ENCODE measurements at regions not wholly inside any gene's neighbourhood (a gene's known extent, or its start where the extent isn't known, plus 50 kb on each side); places are given as distances from the start of the nearest gene placed in this dataset.

DNA sequence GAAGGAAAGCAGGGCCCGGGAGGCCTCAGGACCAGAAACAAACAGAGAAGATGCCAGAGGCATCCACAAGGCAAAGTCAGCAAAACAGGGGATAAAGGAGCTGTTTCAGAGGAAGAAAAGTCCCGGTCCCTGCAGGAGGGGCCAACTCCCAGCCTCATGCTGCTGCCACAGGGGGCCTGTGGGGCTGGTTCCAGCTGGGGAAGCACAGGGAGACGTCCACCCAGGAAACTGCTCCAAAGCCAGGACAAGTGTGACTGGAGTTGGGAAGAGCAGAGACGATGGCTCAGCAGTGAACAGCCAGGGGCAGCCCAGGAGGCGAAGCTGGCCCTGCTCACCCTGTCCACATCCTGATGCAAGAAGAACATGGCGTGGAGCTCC, 454.4 kb downstream of the BRD1 start:
- DNase-seq, result no peak

DNA sequence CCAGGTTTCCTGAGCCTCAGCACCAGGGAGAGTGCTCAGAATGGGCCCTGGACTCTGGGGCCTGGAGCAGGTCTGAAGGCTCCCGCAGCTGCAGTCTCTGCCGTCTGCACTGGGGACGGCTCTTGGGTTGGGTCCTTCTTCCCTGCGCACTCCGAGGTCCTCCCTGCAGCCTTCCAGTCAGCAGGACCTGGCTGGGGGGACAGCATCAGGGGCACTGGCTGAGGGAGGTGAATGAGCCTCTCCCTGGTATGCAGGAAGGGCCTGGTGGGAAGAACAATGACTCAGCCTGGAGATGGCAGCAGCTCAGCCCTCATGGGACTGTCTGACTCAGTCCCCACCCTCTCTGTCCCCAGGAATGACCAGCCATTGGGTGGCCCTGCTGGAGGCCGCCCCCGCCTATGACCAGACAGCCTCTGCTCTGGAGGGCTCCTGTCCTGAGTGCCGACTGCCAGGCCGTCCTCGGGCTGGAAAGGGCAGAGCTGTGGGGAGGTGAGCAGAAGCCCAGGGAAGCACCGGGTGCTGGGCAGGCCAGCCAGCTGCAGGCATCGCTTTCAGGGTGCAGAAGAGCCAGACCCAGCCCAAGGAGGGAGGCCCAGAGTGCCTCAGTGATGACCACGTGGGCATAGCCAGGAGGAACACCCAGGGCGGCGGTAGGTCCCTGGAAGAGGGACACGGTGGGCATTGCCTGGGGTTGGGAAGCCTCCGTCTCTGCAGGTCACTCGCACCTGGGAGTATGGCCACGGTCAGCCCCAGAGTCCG, 455.0 kb downstream of the BRD1 start:
- DNase-seq, result no peak

DNA sequence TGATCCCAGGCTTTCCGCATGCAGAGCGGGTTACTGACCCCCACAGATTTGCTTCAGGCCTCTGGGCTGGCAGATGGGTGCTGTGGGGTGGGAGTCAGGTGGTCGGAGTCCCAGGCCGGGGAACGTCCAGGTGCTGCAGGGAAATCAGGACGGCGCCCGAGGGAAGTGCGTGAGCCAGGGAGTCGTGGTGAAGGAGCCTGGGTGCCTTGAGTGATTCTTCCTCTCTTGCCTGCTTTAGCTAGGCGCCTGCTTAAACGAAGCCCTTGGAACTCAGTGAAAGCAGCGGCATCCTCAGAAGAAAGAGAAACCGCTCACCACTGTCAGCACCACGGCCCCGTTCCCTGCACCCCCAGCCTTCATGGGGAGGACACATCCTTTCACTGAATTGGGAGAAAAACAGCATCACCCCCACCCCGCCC, 455.6 kb downstream of the BRD1 start:
- no peak for DNase-seq

DNA sequence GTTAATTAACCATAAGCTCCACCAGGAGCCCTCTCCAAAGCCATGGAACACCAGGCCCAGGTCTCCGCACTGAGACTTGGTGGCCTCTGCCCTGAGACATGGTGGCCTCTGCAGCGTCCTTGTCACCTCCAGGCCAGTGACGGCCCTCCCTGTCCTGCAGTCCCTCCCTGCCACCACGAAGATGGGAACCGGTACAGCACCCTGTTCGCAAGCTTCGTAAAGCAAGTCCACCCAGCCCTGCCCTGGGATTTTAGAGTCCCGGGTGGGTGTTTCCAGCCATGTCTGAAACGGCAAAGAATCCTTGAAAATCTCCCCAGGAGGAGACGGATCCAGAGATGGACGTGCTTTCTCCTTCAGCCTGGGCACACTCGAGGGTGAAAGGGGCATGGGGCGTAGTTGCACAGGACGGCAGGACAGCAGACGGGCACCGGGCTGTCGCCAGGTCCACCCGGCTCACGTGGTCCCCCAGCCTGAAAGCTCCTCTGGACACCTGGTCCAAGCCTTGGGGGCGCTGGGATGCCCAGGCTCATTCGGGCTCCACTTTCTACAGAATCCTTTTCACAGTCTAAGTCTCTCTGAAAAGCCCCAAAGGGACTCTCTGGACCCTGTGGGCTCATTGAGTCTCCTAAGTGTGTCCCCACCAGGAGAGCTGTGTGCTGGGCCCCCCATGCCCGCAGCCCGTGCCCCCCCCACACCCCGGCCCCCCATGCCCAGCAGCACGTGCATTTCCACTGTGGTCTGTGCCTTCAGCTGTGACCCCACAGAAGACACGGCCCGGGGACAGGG, 456.2 kb downstream of the BRD1 start:
- no peak for DNase-seq

DNA sequence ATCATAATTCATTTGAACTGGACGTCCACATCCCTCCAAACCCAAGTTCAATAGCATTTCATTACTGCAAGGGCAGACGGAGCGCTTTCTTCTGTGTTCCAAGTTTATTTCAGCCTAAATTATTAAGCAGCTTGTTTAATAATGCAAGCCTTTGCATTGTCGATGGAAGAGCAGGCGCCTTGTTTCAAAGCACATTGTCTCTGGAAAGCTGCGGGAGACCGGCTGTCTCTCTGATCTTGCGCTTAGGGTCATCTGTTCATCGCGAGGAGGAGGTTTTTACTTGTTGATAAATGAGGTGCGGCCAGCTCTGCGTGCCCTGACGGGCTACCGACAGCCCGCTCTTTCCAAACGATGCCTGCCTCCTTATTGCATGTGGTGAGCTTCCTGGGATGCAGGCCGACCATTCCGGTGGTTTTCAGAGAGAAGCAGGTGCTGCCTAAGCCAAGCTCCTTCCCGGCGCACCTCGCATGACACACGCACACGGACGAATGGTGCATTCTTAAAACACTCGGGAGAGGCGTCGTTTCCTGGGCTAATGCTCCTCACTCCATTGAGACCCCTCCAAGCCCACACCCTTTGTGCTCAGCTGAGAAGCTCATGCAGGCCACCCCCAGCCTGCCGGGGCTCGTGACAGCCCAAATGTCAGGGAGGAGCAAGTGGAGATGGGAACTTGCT, 456.9 kb downstream of the BRD1 start:
- DNase-seq, result no peak

DNA sequence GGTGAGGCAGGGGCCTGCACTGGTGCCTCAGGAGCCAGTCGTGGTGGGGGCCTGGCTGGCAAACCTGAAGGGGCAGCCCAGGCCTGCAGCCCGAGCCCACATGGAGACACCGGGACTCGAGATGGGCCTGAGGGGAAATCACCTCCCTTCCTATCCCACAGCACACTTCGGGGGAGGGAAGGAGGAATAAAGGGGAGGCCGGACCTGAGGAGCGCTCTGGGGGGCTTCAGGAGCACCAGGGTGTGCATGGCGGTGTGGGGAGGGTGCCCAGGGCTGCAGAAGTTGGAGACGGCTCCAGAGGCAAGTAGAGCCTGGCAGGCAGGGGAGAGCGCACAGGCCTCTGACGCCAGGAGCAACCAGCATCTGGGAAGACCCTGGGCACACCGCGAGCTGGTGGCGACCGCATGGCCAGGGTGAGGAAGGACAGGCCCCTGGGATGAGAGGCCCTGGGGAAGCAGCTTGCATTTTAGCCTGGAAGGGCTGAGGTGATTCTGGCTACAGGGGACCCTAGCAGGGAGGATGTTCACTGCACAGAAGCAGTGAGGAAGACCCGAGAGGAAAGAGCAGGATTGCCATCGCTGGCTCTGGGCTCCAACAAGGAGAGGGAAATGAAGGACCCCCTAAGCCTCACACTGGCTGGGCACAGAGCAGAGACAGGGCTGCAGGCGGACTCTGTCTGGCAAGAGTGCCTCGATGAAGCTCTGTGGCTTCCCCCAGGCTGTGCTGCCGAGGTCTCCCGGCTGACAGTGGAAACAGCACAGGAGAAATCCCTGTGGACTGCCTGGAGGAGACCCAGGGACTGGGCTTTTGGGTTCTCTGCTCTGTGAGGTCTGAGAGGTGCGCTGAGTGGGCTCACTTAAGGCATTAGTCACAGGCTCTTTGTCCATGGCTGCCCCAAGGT, 457.7 kb downstream of the BRD1 start:
- no peak for DNase-seq

DNA sequence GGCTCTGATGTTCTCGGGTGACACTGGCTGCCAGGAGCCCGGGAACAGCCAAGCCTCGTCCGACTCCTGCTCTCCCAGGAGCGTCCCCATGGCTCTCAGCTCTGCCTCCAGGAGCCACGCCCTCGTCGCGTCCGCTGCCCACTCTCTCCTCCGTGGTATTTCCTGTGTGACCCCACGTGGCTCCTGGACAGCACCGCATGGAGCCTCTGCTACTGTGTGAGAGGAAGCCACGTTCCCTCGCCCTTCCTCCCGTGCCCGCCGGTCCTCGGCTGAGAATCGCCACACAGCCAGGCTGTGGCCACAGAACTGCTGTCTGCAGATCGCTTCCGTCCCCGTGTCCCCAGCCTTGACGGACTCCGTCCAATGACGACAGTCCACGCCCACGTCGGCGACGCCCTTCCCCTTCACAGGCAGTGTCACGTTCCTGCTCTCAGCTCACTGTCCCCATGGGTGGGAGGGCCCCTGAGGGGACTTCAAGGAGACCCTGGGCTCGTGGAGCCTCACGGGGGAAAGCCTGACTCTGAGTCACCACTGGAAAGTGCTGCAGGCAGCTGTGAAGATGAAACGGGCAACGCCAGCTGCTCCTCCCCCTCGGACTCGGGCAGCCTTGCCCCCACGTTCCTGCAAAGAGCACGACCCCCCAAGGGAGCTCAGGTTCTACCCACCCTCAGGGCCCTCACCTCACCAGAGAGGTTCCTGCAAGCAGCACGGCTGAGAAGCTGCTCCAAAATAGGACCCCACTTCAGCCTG, 458.5 kb downstream of the BRD1 start:
- no peak for DNase-seq

DNA sequence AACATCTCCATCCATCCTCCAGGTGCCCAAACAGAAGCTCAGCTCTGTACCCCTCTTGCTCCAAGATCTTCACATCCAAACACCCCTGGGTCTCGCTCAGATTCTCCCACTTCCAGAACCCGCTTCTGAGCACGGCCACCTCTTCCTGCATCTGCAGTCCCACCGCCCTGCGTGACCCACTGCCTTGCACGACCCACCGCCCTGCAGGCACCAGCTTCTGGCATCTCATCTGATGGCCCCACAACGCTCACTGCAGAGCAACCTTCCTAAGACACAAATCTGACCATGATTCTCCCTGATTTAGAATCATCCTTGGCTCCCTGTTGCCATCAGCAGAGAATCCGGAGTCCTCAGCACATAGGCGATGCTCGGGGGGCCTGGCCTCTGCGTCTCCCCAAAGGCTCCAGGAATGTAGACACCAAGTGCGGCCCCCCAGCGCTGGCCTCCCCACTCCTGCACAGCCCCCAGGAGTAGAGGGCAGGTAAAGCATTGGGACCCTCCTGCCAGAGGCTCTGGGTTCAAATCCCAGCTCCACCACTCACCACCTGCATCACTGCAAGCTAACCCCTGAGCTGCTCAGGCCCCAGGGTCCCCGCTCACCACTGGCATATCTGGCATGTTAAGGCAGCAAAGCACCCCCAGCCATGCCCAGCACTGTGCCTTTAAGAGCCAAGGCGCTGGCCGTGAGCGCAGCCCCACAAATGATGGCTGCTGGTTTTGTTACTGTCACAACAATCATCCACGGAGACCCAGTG, 459.3 kb downstream of the BRD1 start:
- no peak for DNase-seq

DNA sequence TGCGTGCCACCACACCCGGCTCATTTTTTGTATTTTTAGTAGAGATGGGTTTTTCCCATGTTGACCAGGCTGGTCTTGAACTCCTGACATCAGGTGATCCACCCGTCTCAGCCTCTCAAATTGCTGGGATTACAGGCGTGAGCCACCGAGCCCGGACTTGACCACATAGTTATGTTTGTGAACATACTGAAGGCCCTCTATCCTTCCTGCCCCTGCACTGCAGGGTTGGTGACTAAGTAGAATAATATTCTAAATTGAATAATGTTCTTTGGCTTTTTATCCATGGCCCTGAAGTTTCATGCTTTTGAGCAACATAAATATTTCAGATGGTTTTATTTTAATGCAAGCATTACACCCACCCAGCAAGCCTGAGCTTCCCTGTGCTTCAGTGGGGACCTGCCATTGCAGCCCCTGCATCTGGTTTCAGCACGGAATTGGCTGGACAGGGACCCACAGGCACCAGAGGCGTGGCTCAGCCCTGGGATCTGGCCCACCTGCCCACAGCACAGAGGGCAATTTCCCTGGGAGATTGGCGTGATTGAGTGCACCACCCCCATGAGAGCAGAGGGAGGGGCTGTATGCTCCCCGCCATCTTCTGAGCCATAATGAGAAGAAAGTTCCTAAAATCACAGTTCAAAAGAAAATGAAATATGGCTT, 460.5 kb downstream of the BRD1 start:
- no peak for DNase-seq

DNA sequence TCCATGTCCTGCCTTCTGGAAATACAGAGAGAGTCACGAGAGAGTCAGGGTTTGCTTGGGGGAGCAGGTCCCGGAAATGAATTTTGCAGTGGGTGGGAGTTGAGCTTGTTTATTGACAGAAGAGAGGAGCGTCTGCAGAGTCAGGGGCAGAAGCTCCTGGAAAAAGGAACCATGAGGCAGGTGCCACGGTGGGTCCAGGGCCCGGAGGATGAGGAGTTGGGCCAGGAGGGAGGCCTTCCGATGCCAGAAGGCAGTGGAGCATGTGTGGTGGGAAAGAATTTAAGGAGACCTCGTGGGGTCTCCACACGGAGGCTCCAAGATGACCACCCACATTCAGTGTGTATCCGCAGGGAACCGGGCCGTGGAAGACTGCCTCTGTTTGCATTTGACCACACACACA, 461.2 kb downstream of the BRD1 start:
- DNase-seq, result no peak

DNA sequence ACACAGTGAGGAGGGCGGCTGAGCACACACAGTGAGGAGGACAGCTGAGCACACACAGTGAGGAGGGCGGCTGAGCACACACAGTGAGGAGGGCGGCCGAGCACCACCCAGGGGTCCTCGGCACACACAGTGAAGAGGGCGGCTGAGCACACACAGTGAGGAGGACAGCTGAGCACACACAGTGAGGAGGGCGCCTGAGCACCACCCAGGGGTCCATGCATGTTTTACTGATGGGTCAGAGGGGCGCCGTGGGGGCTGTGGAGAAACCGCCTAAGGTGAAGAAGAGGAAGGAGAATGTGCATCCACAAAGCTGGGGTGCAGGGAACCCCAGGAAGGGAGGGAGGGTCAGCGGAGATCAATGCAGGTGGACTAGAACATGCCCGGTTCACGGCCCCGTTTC, 461.8 kb downstream of the BRD1 start:
- DNase-seq, result no peak

DNA sequence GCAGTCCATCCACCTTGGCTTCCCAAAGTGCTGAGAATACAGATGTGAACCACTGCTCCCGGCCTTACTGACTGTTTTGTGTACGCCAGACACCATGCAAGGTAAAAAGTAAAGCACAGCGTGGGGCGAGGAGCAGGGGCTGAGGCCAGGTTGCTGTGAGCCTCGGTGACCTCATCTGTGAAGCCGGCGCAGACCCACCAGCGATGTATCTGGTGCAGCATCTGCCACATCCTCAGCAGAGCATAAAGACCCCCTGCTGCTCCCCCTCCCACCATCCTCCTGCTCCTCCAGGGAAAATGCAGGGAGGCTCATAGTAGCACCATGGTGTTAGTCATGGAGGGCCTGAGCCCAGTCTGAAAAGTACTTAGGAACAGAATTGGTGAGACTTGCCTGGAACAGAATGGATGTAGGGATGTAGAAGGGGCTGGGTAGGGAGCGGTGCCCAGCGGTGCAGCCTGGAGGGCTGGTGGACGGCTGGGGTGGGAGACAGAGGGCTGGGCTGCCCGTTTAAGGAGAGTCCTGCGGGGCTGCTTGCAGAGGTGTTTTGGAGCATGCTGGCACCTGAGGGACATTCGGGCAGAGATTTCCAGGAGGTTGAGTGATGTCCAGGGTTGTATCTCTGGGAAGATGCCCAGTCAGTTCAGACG, 462.4 kb downstream of the BRD1 start:
- DNase-seq, result no peak

DNA sequence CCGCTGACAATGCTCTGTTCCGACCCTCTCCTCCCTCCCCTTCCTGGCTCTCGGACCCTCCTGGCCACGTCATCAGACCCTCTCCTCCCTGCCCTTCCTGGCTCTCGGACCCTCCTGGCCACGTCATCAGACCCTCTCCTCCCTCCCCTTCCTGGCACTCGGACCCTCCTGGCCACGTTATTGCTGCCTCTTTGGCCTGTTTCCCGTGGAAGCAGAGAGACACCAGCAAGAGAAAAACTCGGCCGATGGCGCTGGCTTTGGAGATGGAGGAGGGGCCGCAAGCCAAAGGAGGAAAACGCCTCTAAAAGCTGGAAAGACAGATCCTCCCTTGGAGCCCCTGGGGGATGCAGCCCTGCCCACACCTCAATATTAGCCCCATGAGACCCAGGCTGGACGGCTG, 463.3 kb downstream of the BRD1 start:
- DNase-seq, result no peak

DNA sequence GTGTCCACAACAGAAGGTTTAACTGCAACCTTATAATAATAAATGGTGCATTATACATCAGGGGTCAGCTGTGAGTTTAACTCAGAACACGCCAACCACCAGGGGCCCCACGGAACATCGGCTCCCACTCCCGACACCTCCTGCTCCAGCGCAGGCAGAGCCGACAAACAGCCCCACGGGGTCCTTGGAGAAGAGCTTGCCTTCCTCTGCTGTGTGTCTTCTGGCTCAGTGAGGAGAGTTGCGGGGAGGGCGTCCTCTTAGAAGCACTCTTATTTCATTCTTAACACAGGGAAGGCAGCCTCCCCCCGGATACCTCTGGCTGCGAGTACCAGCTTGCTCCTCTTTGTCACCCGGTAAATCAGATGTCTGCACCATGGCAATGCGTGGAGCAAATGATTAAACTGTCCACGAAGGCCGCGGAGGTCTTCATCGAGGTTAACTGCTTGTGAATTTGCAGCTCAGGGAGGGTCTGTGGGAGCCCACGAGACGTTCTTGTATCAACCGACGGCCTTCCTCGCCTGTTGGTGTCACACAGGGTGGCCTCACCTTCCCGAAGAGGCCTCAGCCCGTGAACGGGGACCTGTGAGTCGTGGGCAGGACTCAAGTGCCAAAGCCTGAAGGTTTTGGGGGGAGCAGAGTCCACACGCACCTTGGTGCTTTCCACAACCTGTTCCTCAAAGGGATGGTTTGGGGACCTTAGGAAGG, 464.0 kb downstream of the BRD1 start:
- no peak for DNase-seq

DNA sequence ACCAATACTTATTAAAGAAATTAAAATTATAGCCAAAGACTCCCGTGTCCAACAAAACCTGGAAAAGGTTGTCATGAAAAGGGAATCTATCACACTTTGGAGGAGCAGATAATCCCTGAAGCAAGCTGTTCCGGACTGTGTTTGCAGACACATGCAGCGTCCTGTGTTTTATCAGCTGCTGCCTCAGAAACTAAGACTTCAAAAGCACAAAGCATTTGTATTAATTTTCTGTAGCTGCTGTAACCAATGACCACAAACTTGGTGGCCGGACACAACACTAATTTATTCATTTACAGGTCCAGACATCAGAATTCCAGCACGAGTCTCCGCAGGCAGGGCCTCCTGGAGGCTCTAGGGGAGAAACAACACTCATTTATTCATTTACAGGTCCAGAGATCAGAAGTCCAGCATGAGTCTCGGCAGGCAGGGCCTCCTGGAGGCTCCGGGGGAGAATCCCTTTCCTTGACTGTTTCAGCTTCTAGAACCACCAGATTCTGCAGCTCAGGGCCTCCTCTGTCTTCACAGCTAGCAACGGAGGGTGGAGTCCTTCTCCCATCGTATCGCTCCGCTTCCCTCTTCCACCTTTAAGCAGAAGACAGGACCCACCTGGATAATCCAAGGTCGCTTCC, 465.3 kb downstream of the BRD1 start:
- DNase-seq, result no peak

DNA sequence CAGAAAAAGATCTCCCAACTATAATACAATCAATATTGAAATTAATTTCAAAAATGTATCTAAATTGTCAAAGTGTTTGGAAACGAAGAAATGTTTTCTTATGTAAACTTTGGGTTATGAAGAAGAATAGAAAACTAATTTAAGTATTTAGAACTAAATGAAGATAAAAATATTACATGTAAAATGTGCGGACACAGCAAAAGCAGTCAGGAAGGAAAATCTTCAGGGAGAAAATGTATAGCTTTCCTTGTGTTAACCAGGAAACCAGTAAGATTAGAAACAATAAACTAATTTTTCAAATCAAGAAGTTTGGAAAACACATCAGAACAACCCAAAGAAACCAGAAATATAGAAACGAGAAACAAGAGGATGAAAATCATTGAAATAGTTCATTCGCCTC, 466.5 kb downstream of the BRD1 start:
- no peak for DNase-seq

DNA sequence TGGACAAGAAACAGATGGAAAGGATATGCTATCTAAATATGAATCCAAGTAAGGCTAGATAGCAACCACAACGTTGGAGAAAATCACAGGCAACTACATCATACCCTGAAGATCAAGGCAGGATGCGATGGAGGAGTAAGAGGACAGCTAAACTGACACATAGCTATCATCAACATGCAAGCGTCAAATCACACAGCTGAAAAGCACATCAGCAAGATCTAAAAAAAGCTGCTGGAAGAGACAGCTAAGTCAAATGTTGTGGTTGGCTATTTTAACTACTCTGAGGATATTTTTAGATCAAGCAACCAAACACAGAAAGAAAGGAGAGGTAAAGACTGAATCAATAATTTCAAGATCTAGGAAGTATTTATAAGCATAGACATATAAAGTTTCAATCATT, 466.9 kb downstream of the BRD1 start:
- DNase-seq, result no peak

DNA sequence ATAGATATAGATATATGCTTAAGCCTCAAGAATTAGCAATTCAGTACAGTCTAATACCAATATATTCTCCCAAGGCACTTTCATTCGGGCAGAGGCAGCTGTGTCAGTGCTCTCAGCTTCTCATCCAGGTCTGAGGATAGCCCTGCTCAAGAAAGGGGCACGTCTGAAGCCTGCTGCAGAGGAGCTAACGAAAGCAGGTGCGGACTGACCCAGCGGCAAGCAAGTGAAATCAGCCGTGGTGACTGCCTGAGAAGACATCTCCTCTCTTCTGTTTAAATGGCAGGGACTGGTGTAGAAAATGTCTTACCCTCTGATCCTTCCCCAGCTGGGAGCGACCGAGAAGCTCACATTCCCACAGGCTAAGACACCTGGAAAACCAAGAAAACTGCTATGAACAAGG, 468.6 kb downstream of the BRD1 start:
- DNase-seq, result no peak

Data from activated naive CD4-positive, alpha-beta T cell treated with anti-CD3 and anti-CD28 coated beads, Interleukin-2, amount 50 U/mL, for 16 hours (primary cell).